Muscle of back (tissue), 3 donors: ENCODE measurements at regions not wholly inside any gene's neighbourhood (a gene's known extent, or its start where the extent isn't known, plus 50 kb on each side); places are given as distances from the start of the nearest gene placed in this dataset.
A peak's percentile ranks its signal among the peaks of the same experiment; 100 is the strongest.

Experiments used
- DNase-seq, 3 donors: peaks; one replicate each; pipeline versions ENCODE4 v3.0.0 to v3.0.0-alpha.2; 2013

DNA sequence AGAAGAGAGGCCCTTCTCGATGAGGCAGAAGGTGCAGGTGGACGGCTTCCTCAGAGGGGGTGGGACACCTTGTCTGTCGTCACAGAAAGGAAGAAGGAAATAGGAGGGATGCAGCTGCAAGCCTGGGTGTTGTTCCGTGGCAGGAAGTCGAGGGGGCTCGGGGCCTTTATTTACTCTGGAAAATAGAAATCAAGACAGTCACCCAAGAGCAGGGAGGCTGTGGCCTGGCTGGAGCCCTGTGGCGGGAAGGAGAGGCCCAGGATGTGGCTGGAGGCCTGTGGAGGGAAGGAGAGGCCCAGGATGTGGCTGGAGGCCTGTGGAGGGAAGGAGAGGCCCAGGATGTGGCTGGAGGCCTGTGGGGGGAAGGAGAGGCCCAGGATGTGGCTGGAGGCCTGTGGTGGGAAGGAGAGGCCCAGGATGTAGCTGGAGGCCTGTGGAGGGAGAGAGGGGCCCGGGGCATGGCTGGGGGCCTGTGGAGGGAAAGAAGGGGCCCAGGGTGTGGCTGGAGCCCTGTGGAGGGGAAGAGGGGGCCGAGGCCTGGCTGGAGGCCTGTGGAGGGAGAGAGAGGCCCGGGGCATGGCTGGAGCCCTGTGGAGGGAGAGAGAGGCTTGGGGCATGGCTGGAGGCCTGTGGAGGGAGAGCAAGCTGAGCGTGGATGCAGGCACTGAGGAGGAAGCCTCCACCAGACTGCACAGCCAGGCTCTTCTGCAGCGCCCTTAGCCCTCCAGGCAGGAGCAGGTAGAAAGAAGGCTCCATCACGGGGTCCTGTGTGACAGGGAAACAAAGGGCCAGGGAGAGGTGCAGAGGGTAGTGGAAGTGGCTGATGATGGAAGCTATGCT lies 97.3 kb upstream of the SFMBT2 start:
- no peak for DNase-seq

- DNase-seq = no peak
These were observed 95.7 kb upstream of the SFMBT2 start for GRCh38 chr10:7506571-7506970.

DNA sequence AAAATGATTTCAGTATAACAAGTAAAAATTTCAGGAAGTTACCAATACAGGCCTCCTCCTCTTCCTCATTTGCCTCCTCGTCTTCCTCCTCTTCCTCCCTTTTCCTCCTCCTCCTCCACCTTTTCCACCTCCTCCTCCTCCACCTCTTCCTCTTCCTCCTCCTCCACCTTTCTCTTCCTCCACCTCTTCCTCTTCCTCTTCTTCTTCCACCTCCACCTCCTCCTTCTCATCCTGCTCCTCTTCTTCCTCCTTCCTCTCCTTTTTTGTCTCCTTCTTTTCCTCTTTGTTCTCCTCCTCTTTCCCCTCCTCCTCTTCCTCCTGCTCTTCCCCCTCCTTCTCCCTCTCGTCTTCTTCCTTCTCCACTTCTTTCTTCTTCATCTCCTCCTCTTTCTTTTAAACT lies 94.4 kb upstream of the SFMBT2 start:
- no peak for DNase-seq

GRCh38 chr10:7503190-7503589 lies 92.4 kb upstream of the SFMBT2 start:
- no peak for DNase-seq

GRCh38 chr10:7501157-7501556 lies 90.3 kb upstream of the SFMBT2 start:
- DNase-seq = no peak

- DNase-seq = no peak
These were observed 87.3 kb upstream of the SFMBT2 start for GRCh38 chr10:7498111-7498510.

GRCh38 chr10:7493996-7494395 lies 83.2 kb upstream of the SFMBT2 start:
- DNase-seq = no peak

DNA sequence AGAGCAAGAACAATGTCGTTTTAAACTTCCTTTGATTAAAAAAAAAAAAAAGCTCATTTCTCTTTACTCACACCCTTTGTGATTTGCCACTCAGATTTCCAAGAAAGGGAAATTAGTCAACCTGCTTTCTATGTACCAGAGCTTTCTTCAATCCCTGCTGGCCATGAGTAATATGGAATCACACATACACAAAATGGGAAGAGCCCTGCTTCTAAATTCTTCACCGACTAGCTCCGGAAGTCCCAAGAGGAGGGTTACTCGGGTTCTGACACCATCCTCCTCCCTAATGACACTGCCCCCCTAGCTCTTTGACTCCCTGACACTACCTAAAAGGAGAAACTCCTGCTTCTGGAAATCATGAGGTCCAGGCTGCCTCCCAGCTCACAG lies 81.8 kb upstream of the SFMBT2 start:
- no peak for DNase-seq

DNA sequence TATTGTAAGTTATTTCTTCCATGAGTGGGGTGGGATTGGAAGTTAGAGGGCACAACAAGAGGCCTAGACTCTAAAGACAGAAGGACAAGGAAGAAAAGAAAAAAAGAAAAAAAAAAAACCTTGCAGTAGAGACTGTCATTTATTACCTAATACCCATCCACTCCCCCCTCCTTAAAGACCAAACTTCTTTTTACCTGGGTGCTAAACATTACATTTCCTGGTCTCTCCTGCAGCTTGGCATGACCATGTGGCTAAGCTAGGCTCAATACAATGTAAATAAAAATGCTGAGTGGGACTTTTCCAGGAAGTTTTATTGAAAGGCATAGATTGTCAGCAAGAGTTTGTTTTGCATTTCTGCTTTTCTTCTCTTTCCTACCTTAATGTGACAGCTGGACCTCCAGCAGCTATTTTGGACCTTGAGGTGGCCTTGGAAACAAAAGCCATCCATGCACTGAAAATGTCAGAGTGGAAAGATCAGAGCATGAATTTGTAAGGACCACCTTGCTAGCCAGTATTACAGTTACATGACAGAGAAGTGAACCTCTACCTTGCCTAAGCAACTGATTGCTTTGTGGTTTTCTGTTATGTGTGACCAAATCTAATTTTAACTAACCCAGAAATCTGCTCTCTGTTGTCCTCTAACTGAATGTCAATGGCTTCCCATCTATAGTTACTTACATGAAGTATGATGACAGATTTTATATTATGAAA lies 81.3 kb upstream of the SFMBT2 start:
- DNase-seq = no peak

GRCh38 chr10:7491230-7491629 lies 80.4 kb upstream of the SFMBT2 start:
- no peak for DNase-seq

DNA sequence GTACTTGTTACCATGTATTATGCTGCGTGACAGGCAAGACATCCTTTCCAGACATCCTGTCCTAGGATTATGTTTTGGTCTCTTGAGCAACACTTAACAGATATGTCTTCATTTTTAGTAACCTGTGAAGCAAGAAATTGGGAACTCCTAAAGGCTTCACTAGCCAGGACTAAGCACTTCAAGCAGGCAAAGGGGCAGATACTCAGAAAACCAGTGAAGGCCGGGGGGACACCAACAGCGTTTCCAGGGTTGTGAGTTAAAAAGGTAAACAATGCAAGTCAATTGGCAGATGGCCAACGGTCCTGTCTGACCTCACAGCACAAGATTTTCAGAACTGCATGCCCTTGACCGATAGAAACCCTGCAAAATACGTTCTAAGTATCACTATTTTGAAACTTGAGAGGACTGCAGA lies 77.6 kb upstream of the SFMBT2 start:
- DNase-seq = peak in 2 of 3 donors; percentile 46 to 73

GRCh38 chr10:7487528-7487927 lies 76.7 kb upstream of the SFMBT2 start:
- peak in 1 of 3 donors; percentile 50 for DNase-seq

DNA sequence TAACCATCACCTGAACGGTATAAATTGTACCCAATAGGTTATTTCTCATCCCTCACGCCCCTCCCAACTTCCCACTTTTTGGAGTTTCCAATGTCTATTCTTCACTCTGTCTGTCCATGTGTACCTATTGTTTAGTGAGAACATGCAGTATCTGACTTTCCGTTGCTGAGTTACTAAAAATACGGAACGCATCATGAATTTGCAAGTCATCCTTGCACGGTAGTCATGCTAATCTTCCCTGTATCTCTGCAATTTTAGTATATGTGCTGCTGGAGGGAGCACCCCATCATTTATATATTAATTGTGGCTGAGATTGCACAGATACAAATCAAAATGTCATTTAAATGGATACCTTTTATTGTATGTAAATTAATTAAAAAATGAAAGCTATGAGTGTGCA lies 75.7 kb upstream of the SFMBT2 start:
- no peak for DNase-seq

GRCh38 chr10:7485799-7486198 lies 75.0 kb upstream of the SFMBT2 start:
- DNase-seq = no peak

GRCh38 chr10:7485244-7485556 lies 74.4 kb upstream of the SFMBT2 start:
- DNase-seq = peak in 1 of 3 donors; percentile 46

DNA sequence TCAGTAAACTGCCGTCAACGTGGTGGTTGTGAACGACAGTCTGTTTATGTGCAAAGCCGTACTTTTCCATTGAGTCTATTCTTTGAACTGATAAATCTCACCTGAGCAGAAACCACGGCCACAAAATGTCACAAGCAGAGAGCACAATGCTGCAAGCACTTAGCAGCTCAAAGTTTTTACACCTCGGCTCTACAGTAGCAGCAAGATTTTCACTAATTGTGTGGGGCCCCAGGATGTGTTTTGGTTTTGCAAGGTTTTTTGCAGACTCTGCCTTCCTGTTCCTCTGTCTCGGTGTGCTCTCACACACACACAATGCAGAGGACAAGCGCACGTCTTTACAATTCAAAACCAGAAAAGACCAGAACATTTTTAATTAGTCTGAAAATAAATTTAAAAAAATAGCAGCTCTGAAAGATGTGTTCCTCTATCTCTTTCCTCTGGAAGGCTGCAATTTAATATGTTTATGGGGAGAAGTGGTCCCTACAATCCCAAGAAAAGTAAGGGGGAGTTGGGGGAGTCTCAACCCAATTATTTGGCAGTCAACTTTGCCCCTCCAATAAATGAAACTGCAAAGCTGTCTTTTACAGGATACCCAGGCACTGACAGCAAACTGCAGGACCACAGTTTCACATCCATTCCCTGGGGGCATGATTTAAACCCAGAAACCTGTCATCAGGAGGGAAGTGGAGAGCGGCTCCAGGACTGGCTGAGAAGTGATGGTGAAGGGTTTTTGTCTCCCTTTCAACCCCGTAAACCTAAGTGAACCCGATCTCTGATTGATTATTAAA lies 73.8 kb upstream of the SFMBT2 start:
- peak in 1 of 3 donors; percentile 37 for DNase-seq

DNA sequence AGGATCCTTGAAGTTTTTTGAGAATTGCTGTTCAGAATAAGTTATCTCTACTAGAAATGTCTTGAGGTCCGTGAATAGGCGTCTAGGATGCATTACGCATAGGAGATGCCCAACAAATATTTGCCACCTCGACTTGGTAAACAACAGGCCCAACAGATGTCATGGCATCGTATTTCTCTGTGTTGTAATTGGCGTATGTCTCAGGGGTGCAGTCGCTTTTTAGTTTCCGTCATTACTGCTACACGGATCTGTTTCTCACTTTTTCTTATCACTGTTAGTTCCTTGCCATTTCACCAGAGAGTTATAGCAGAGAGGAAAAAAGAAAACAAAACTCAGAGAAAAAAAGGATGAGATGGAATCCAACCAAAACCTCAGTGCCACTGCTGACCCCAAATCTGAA lies 73.0 kb upstream of the SFMBT2 start:
- DNase-seq = no peak

- no peak for DNase-seq
These were observed 72.2 kb upstream of the SFMBT2 start for GRCh38 chr10:7482992-7483391.

GRCh38 chr10:7481368-7481765 lies 70.5 kb upstream of the SFMBT2 start:
- DNase-seq = peak in 1 of 3 donors; percentile 34

DNA sequence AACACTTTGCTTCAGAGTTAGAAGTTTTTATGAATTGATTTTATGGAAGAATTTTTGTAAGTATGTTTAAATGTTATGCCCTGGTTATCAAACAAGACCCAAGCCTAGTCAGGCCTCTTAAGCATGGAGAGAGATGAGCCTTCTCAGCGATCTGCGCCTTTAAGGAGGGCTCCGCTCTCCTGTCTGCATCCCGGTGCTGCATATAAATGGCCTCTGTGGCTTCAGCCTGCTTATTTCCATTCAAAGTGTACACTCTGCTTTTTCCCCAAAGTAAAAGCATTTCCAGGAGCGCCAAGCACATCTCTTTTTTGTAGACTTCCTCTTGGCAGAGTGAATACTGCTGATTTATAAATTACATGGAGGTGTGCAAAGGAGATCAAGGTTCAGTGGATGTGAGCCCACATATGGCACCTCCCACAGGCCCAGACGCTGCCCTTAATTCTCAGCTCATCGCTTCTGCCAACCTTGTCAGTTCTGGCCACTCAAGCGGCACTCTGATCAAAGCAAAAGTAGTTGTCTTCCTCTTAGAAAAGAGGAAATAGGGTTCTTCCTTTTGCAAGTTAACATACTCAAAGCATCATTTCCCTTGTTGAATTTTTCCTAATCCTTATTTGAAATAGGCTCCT lies 70.0 kb upstream of the SFMBT2 start:
- peak in 1 of 3 donors; percentile 42 for DNase-seq

GRCh38 chr10:7479861-7480598 lies 69.2 kb upstream of the SFMBT2 start:
- DNase-seq = no peak
